Neuron (in vitro differentiated cells): ENCODE measurements at regions not wholly inside any gene's neighbourhood (a gene's known extent, or its start where the extent isn't known, plus 50 kb on each side); places are given as distances from the start of the nearest gene placed in this dataset.
A peak's percentile ranks its signal among the peaks of the same experiment; 100 is the strongest.

Experiments used
- H2AFZ ChIP-seq: one replicate; pipeline ENCODE4 v1.6.1; 2013; ENCODE audit warnings: low read depth, mild to moderate bottlenecking, inconsistent platforms, low read length, moderate library complexity
- H3K27me3 ChIP-seq: one replicate; pipeline ENCODE4 v1.6.1; 2013; ENCODE audit warnings: low read length; ENCODE audit not compliant: insufficient read depth
- H3K36me3 ChIP-seq: one replicate; pipeline ENCODE4 v1.6.1; 2013; ENCODE audit warnings: low read length; ENCODE audit not compliant: insufficient read depth
- H3K4me1 ChIP-seq: one replicate; pipeline ENCODE4 v1.6.1; 2013; ENCODE audit warnings: low read length; ENCODE audit not compliant: insufficient read depth
- H3K4me3 ChIP-seq: 2 replicates; pipeline ENCODE4 v1.5.1; 2013; ENCODE audit warnings: mild to moderate bottlenecking, low read length, moderate library complexity
- H3K9me3 ChIP-seq: one replicate; pipeline ENCODE4 v1.6.1; 2013; ENCODE audit warnings: low read length

DNA sequence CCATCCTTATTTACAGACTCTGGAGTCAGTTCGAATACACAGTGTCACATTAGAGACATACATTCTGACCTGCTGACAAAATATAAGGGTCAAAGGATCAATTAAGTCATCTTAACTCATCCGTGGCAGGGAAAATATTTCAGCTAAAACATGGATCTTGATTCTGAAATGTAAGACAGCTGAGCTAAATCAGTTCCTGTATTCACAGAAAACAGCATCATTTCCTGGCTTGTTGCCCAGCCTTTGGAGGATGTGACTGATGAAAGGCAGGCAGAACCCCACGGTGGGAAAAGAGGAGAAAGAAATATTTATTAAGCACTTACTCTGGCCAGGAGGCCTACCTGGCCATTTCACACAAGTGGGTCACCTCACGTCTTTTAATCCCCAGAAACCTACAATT is 101.9 kb downstream of the GAS2L3 start:
- Histone ChIP-seq H3K4me3 (no peak overlapping the region), H3K36me3 (no peaks in the 10 kb centered on the region), H3K27me3 (peaks cover 2% of the 10 kb centered on the region), H2AFZ (no peak overlapping the region), H3K4me1 (no peaks in the 10 kb centered on the region), H3K9me3 (no peaks in the 10 kb centered on the region)

DNA sequence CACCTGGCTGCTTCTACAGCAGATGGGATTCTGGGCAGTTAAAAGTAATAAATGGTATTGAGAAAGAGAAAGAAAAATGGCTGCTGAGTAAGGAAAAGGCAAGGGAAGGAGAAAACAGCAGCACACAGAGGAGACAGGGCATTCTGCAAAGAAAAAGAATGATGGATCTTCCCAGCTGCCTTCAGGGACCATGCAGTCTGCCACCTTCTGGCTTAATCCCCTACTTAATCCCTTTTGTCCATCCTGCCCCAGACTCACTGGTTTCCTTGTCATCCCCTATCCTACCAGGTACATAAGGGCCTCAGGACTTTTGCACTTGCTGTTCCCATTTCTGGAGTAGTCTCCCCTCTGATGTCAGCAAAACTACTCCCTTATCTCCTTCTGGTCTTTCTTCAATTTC is 107.6 kb downstream of the GAS2L3 start:
- no peak overlapping the region for H2AFZ ChIP-seq
- H3K9me3 ChIP-seq: peaks cover 4% of the 10 kb centered on the region

GRCh38 chr12:100682178-100682577 is 108.7 kb downstream of the GAS2L3 start:
- Histone ChIP-seq H3K27me3 (no peaks in the 10 kb centered on the region), H3K4me1 (no peaks in the 10 kb centered on the region), H3K36me3 (no peaks in the 10 kb centered on the region), H2AFZ (no peak overlapping the region), H3K4me3 (no peak overlapping the region), H3K9me3 (peaks cover 4% of the 10 kb centered on the region)

More for the DNA sequence above, 107.6 kb downstream of the GAS2L3 start:
- Histone ChIP-seq H3K4me3 (no peak overlapping the region), H3K4me1 (no peaks in the 10 kb centered on the region), H3K36me3 (no peaks in the 10 kb centered on the region), H3K27me3 (peaks cover 2% of the 10 kb centered on the region)

GRCh38 chr12:100687686-100688085 is 106.9 kb upstream of the ANO4 start:
- H3K9me3 ChIP-seq: peaks cover 4% of the 10 kb centered on the region
- H2AFZ ChIP-seq: no peak overlapping the region
- no peaks in the 10 kb centered on the region for H3K36me3 ChIP-seq
- no peaks in the 10 kb centered on the region for H3K27me3 ChIP-seq
- H3K4me3 ChIP-seq: no peak overlapping the region
- no peaks in the 10 kb centered on the region for H3K4me1 ChIP-seq

DNA sequence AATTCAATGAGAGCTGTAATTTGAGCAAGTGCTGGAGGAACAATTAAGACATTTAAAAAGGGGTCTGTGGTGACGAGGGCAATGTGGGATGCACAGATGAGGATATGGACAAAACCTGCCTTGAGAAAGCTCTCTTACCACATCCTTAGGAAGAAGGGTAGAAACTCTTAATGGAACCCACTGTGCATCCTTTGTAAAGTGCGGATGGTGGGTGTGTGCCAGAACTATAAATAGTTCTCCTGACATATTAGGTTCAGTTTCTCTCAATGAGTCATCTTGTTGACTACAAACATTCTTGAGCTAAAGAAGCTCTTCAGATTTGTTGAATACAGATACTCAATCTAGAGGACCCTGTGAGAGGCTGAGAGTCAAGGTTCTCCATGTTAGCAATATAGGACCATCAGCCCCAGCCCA is 106.1 kb upstream of the ANO4 start:
- Histone ChIP-seq H2AFZ (no peak overlapping the region), H3K27me3 (no peaks in the 10 kb centered on the region), H3K4me3 (no peak overlapping the region), H3K36me3 (no peaks in the 10 kb centered on the region), H3K4me1 (no peaks in the 10 kb centered on the region), H3K9me3 (peaks cover 4% of the 10 kb centered on the region)

- Histone ChIP-seq H3K27me3 (no peaks in the 10 kb centered on the region), H3K4me1 (no peaks in the 10 kb centered on the region), H3K36me3 (no peaks in the 10 kb centered on the region), H3K9me3 (no peaks in the 10 kb centered on the region), H3K4me3 (no peak overlapping the region), H2AFZ (no peak overlapping the region)
Observed at GRCh38 chr12:100692502-100692901, 102.1 kb upstream of the ANO4 start.

- H3K4me3 ChIP-seq: no peak overlapping the region
- H2AFZ ChIP-seq: no peak overlapping the region
- no peaks in the 10 kb centered on the region for H3K36me3 ChIP-seq
- H3K9me3 ChIP-seq: no peaks in the 10 kb centered on the region
- no peaks in the 10 kb centered on the region for H3K27me3 ChIP-seq
- peaks cover 4% of the 10 kb centered on the region for H3K4me1 ChIP-seq
Observed at GRCh38 chr12:100698518-100698917, 96.1 kb upstream of the ANO4 start.

DNA sequence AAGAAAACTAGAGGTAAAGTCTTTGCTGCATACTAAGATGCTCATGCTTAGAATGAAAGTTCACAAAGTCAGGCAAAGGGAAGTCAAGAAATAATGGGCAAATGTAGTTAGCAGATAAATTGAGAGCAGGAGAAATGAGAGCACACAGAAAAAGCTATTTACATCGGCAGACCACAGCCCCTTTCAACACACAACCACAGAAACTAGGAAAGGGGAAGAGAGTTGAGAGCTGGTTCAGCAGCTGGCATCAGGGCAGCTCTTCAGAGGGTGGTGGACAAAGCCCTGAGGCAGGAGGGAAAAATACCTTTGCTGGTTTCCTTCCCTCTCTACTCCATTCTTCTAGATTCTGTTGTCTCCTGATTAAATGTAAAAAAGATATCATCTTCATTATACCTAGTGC is 95.4 kb upstream of the ANO4 start:
- peaks cover 4% of the 10 kb centered on the region for H3K4me1 ChIP-seq
- no peak overlapping the region for H2AFZ ChIP-seq
- no peaks in the 10 kb centered on the region for H3K36me3 ChIP-seq
- no peaks in the 10 kb centered on the region for H3K27me3 ChIP-seq
- H3K9me3 ChIP-seq: no peaks in the 10 kb centered on the region
- H3K4me3 ChIP-seq: no peak overlapping the region

DNA sequence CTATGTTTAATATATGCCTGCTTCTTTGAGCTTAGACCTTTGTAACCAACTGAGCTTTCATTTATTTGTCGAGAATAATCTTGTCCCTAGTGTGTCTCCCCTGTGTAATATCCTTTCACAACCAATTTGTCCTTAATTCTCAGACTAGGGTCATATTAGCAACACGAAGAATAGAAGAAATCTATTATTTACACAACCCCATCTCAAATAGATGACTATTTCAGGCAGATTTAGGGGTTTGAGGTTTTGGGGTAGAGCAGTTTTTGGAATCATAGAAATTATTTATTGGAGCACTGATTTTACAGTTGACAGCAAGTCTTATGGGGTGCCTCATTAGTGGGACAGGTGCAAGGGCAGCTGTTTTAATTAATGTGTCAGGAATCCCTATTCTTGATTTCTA is 91.2 kb upstream of the ANO4 start:
- Histone ChIP-seq H3K4me1 (peaks cover 16% of the 10 kb centered on the region), H3K36me3 (no peaks in the 10 kb centered on the region), H2AFZ (no peak overlapping the region), H3K27me3 (no peaks in the 10 kb centered on the region), H3K9me3 (no peaks in the 10 kb centered on the region), H3K4me3 (no peak overlapping the region)

DNA sequence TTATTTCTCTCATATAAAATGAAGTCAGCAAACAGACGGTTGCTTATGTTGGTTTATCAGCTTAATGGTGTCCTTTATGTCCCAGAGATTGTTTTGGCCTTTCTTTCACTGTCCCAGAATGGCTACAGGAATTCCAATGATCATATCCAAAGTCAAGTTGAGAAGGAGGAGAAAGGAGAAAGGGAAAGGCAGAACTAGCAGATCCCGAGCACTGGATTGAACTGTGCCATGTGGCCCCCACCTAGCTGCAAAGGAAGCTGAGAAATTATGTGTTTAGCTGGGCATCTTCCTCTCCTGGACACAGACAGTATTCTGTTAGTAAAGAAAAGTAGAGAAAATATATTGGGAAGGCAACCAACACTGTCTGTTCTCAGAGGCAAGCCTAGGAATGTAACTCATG is 90.7 kb upstream of the ANO4 start:
- Histone ChIP-seq H3K4me3 (no peak overlapping the region), H2AFZ (no peak overlapping the region), H3K27me3 (no peaks in the 10 kb centered on the region), H3K9me3 (no peaks in the 10 kb centered on the region), H3K4me1 (peaks cover 13% of the 10 kb centered on the region), H3K36me3 (no peaks in the 10 kb centered on the region)

GRCh38 chr12:100706033-100706432 is 88.5 kb upstream of the ANO4 start:
- no peaks in the 10 kb centered on the region for H3K9me3 ChIP-seq
- no peaks in the 10 kb centered on the region for H3K36me3 ChIP-seq
- peaks cover 13% of the 10 kb centered on the region for H3K4me1 ChIP-seq
- no peak overlapping the region for H3K4me3 ChIP-seq
- no peak overlapping the region for H2AFZ ChIP-seq
- no peaks in the 10 kb centered on the region for H3K27me3 ChIP-seq

GRCh38 chr12:100708591-100708990 is 86.0 kb upstream of the ANO4 start:
- Histone ChIP-seq H3K36me3 (no peaks in the 10 kb centered on the region), H3K9me3 (no peaks in the 10 kb centered on the region), H3K27me3 (no peaks in the 10 kb centered on the region), H3K4me3 (no peak overlapping the region), H2AFZ (no peak overlapping the region), H3K4me1 (peaks cover 13% of the 10 kb centered on the region)

- Histone ChIP-seq H3K4me1 (no peaks in the 10 kb centered on the region), H3K27me3 (peaks cover 48% of the 10 kb centered on the region), H3K4me3 (no peak overlapping the region), H2AFZ (peak overlapping the region; percentile 26), H3K9me3 (peaks cover 7% of the 10 kb centered on the region), H3K36me3 (no peaks in the 10 kb centered on the region)
Observed at GRCh38 chr12:100715976-100716944, 78.3 kb upstream of the ANO4 start.
